Right lobe of liver (tissue), 4 donors: ENCODE measurements at regions not wholly inside any gene's neighbourhood (a gene's known extent, or its start where the extent isn't known, plus 50 kb on each side); places are given as distances from the start of the nearest gene placed in this dataset.

Experiments
- CTCF ChIP-seq, 4 donors: fragments of 200-600 bp in 3 of 4; fragments of 450-650 bp in 1 of 4; IDR thresholded peaks; one replicate each; pipeline versions ENCODE4 v1.5.1 to v1.8.0; 2016 to 2022; ENCODE audit warnings: antibody characterized with exemption in 4 of 4, mild to moderate bottlenecking in 2 of 4
- POLR2A ChIP-seq: fragments of 450-650 bp; IDR thresholded peaks from one replicate; pipeline ENCODE4 v1.6.1; 2017; ENCODE audit warnings: antibody characterized with exemption, mild to moderate bottlenecking
- donor health status: DM: no; HTN: no; CAD: no.
- donor health status: DM: no; HTN: no; CAD: no.
- donor health status: DM: no; HTN: yes; CAD: no.

GRCh38 chr9:99421369-99421768 is 199.3 kb downstream of the SEC61B start:
- no peak for TF ChIP-seq CTCF (IDR thresholded peaks at IDR 0.05)
- TF ChIP-seq POLR2A = no peak
